HepG2 (cell line): ENCODE measurements at regions not wholly inside any gene's neighbourhood (a gene's known extent, or its start where the extent isn't known, plus 50 kb on each side); places are given as distances from the start of the nearest gene placed in this dataset.

Experiments used
- ATAC-seq: fragments of 200-7000 bp; cut with Tn5 transposase; 3 replicates; pipeline ENCODE4 v1.9.1; 2020; ENCODE audit warnings: mild to moderate bottlenecking, moderate library complexity
- BruUV-seq: library from RNA; stranded (reverse); fragments of 400-500 nt; replicated peaks from 2 replicates; lab custom pipeline; 2021; lab: Mats Ljungman, UMichigan
- CTCF ChIA-PET: fragments of 300-600 bp; formaldehyde crosslinking; extraction: SDS; loops from one replicate; lab custom pipeline; 2021; ENCODE audit warnings: low total read pairs, inconsistent platforms, low intra/inter-chr PET ratio; lab: Yijun Ruan, JAX
- POLR2A ChIA-PET: fragments of 350-600 bp; sonication (Branson Sonifier 250); formaldehyde crosslinking; loops from one replicate; lab custom pipeline; 2020; ENCODE audit warnings: antibody characterized with exemption, inconsistent platforms; lab: Yijun Ruan, JAX
- DNase-seq: peaks from one replicate; pipeline ENCODE4 v3.0.0-alpha.2; 2015; ENCODE audit warnings: low spot score
- FAIRE-seq: peaks from 3 replicates; lab custom pipeline; 2011; peaks lifted over from hg19 to GRCh38; lab: Jason Lieb, UNC
- H2AFZ ChIP-seq: one replicate; pipeline ENCODE4 v1.6.1; 2011; ENCODE audit warnings: low read length, inconsistent platforms
- H3K27ac ChIP-seq: fragments of 300-600 bp; 3 replicates; pipeline ENCODE4 v1.8.0; 2011; ENCODE audit warnings: mixed run types, mild to moderate bottlenecking, mixed read lengths, low read length, inconsistent platforms; ENCODE audit not compliant: insufficient read depth; ENCODE audit errors: extremely low read length
- H3K27me3 ChIP-seq, 2 experiments: fragments of 200-600 bp in 1 of 2; 2 replicates in 1 of 2; 3 replicates in 1 of 2; pipeline versions ENCODE4 v1.6.0 to v1.8.0; 2011; ENCODE audit warnings: low read length in 2 of 2, mild to moderate bottlenecking in 2 of 2, moderate library complexity in 2 of 2, inconsistent platforms in 1 of 2; ENCODE audit not compliant: insufficient read depth in 2 of 2, control insufficient read depth in 1 of 2
- H3K36me3 ChIP-seq, 2 experiments: fragments of 200-600 bp in 1 of 2; replicated peaks in 1 of 2; 2 replicates in 1 of 2; 3 replicates in 1 of 2; pipeline versions ENCODE4 v1.5.1 to v1.8.0; 2011; ENCODE audit warnings: low read length in 2 of 2, inconsistent platforms in 1 of 2; ENCODE audit not compliant: insufficient read depth in 2 of 2, control insufficient read depth in 1 of 2
- H3K4me1 ChIP-seq: 2 replicates; pipeline ENCODE4 v1.5.1; 2012; ENCODE audit warnings: low read length, inconsistent platforms; ENCODE audit not compliant: insufficient read depth
- H3K4me2 ChIP-seq: 2 replicates; pipeline ENCODE4 v1.6.0; 2011; ENCODE audit warnings: low read depth, low read length, inconsistent platforms
- H3K4me3 ChIP-seq, 3 experiments: fragments of 200-600 bp in 1 of 3; sonication (generic), shearing (Covaris generic) in 1 of 3; replicated peaks in 1 of 3; 2 replicates each; pipeline ENCODE4 v1.5.1; 2011 to 2016; ENCODE audit warnings: low read length in 3 of 3, inconsistent platforms in 2 of 3, low read depth in 2 of 3, mild to moderate bottlenecking in 2 of 3, control low read depth in 1 of 3, mixed read lengths in 1 of 3; ENCODE audit not compliant: insufficient read depth in 1 of 3
- H3K79me2 ChIP-seq: one replicate; pipeline ENCODE4 v1.6.1; 2011; ENCODE audit warnings: low read length, inconsistent platforms; ENCODE audit not compliant: insufficient read depth
- H3K9ac ChIP-seq: 2 replicates; pipeline ENCODE4 v1.6.0; 2011; ENCODE audit warnings: mild to moderate bottlenecking, low read depth, low read length, inconsistent platforms; ENCODE audit not compliant: insufficient read depth
- H3K9me3 ChIP-seq: 2 replicates; pipeline ENCODE4 v1.5.1; 2012; ENCODE audit warnings: mild to moderate bottlenecking, low read length
- H4K20me1 ChIP-seq: 2 replicates; pipeline ENCODE4 v1.6.0; 2011; ENCODE audit warnings: inconsistent platforms, mild to moderate bottlenecking, low read length, moderate library complexity; ENCODE audit not compliant: insufficient read depth
- BORCS8-MEF2B ChIP-seq: sonication (generic); formaldehyde crosslinking; IDR thresholded peaks from 2 replicates; pipeline ENCODE4 v1.8.0; 2022; ENCODE audit warnings: mild to moderate bottlenecking, missing genetic modification reagents
- CENPT ChIP-seq: sonication (generic); formaldehyde crosslinking; IDR thresholded peaks from 2 replicates; pipeline ENCODE4 v1.8.0; 2022; ENCODE audit warnings: low read depth, mild to moderate bottlenecking, moderate library complexity, missing genetic modification reagents
- DDIT3 ChIP-seq: sonication (generic); formaldehyde crosslinking; IDR thresholded peaks from 2 replicates; pipeline ENCODE4 v1.4.0; 2020; ENCODE audit warnings: mild to moderate bottlenecking, missing genetic modification reagents
- DRAP1 ChIP-seq: IDR thresholded peaks from 2 replicates; pipeline ENCODE4 v1.6.1; 2016; ENCODE audit warnings: missing genetic modification reagents, missing compliant biosample characterization
- HINFP ChIP-seq: sonication (generic); formaldehyde crosslinking; IDR thresholded peaks from 2 replicates; pipeline ENCODE4 v1.4.0; 2020; ENCODE audit warnings: low read depth, mild to moderate bottlenecking, missing genetic modification reagents
- HNRNPUL1 ChIP-seq: fragments of 200-400 bp; formaldehyde crosslinking; IDR thresholded peaks from 2 replicates; pipeline ENCODE4 v1.6.1; 2017; ENCODE audit warnings: low read depth, mild to moderate bottlenecking, low read length, moderate library complexity
- IRF1 ChIP-seq: sonication (generic); formaldehyde crosslinking; IDR thresholded peaks from 2 replicates; pipeline ENCODE4 v1.4.0; 2020; ENCODE audit warnings: low read depth, mild to moderate bottlenecking, missing genetic modification reagents
- MAZ ChIP-seq, 2 experiments: sonication (generic) in 1 of 2; formaldehyde crosslinking in 1 of 2; IDR thresholded peaks; 2 replicates each; pipeline versions ENCODE4 v1.5.0 to v1.6.1; 2012 to 2020; ENCODE audit warnings: low read depth in 2 of 2, mild to moderate bottlenecking in 2 of 2, borderline replicate concordance in 1 of 2, improper control_type of control experiment in 1 of 2, low read length in 1 of 2, missing genetic modification reagents in 1 of 2, moderate library complexity in 1 of 2
- NFYB ChIP-seq: sonication (generic); formaldehyde crosslinking; IDR thresholded peaks from 2 replicates; pipeline ENCODE4 v1.4.0; 2020; ENCODE audit warnings: missing genetic modification reagents
- PTBP1 ChIP-seq: fragments of 200-400 bp; formaldehyde crosslinking; IDR thresholded peaks from 2 replicates; pipeline ENCODE4 v1.6.1; 2018; ENCODE audit warnings: low read length, low read depth; ENCODE audit not compliant: poor library complexity, severe bottlenecking
- ZBTB8A ChIP-seq: sonication (generic); formaldehyde crosslinking; IDR thresholded peaks from 2 replicates; pipeline ENCODE4 v1.4.0; 2020; ENCODE audit warnings: mild to moderate bottlenecking, low read depth, missing genetic modification reagents, borderline replicate concordance
- ZMAT3 ChIP-seq: sonication (generic); formaldehyde crosslinking; conservative IDR thresholded peaks from 2 replicates; pipeline ENCODE4 v1.7.0; 2021; ENCODE audit warnings: missing genetic modification reagents
- ZNF773 ChIP-seq: sonication (generic); formaldehyde crosslinking; IDR thresholded peaks from 2 replicates; pipeline ENCODE4 v1.4.0; 2020; ENCODE audit warnings: missing genetic modification reagents, borderline replicate concordance
- WGBS: methylation state at CpG from one replicate; pipeline ENCODE4 v1.1.6; 2017; ENCODE audit warnings: low lambda C conversion rate; 5-methylcytosine and 5-hydroxymethylcytosine counted together
- in situ Hi-C: cut with HindIII; loops from 2 replicates; pipeline ENCODE4 v1.10.0; 2017; ENCODE audit warnings: low pct_unique_long_range_greater_than_20kb; ENCODE audit not compliant: extremely low pct_ligation_motif_present
- intact Hi-C: fragments of 100-400 bp; cut with micrococcal nuclease; formaldehyde crosslinking; loops from one replicate; pipeline ENCODE4 v1.10.0; 2022; ENCODE audit not compliant: unreplicated experiment

- no peak for ATAC-seq
- POLR2A ChIA-PET: no interaction called here
- intact Hi-C loops: no loop called here
- WGBS: 11% methylated on average over 5 of the region's 5 CpGs
- no peak for FAIRE-seq
- H3K4me2 ChIP-seq: no peak overlapping the region
- no peak overlapping the region for H2AFZ ChIP-seq
- no peak overlapping the region for H3K27ac ChIP-seq
- no peak overlapping the region for H3K9ac ChIP-seq
- H4K20me1 ChIP-seq: no peaks in the 10 kb centered on the region
- in situ Hi-C loops: no loop called here
- TF ChIP-seq CENPT (CRISPR knock-in tag): no peak
- no peak for TF ChIP-seq PTBP1
- TF ChIP-seq ZMAT3 (CRISPR knock-in tag): no peak
- TF ChIP-seq ZNF773 (CRISPR knock-in tag): no peak
- no peaks in the 10 kb centered on the region for H3K36me3 ChIP-seq
- no peak overlapping the region for H3K4me3 ChIP-seq
- no peaks in the 10 kb centered on the region for H3K4me1 ChIP-seq
- no peaks in the 10 kb centered on the region for H3K9me3 ChIP-seq
- peaks cover 0 to 3% of the 10 kb centered on the region in 2 experiments; a peak in 1 of 5 replicates for H3K27me3 ChIP-seq
- no TSS peak for BruUV-seq
- CTCF ChIA-PET: no interaction called here
- DNase-seq: no peak
- no peaks in the 10 kb centered on the region for H3K79me2 ChIP-seq
These were observed 196.0 kb downstream of the KCNS3 start for GRCh38 chr2:18074476-18074875.

GRCh38 chr2:18073601-18074000 is 195.1 kb downstream of the KCNS3 start:
- ChIA-PET POLR2A (no interaction called here), CTCF (no interaction called here)
- TF ChIP-seq HNRNPUL1 (no peak), HINFP (CRISPR knock-in tag) (no peak), IRF1 (CRISPR knock-in tag) (no peak), NFYB (CRISPR knock-in tag) (no peak), MAZ (IDR thresholded peaks at IDR 0.05; ENCODE audit: borderline replicate concordance, low read depth, low read length) (no peak), MAZ (CRISPR knock-in tag; IDR thresholded peaks at IDR 0.05; ENCODE audit: low read depth) (no peak), DDIT3 (CRISPR knock-in tag) (no peak), BORCS8-MEF2B (CRISPR knock-in tag) (no peak), ZBTB8A (CRISPR knock-in tag) (no peak), DRAP1 (no peak)

More at GRCh38 chr2:18073601-18074000, 195.1 kb downstream of the KCNS3 start:
- FAIRE-seq (no peak), DNase-seq (no peak), ATAC-seq (no peak)
- Histone ChIP-seq H3K4me3 (no peak overlapping the region), H3K9ac (no peak overlapping the region), H3K4me1 (no peaks in the 10 kb centered on the region), H3K79me2 (no peaks in the 10 kb centered on the region), H3K9me3 (no peaks in the 10 kb centered on the region), H3K36me3 (no peaks in the 10 kb centered on the region), H2AFZ (no peak overlapping the region), H3K4me2 (no peak overlapping the region), H3K27ac (no peak overlapping the region), H3K27me3 (peaks cover 0 to 3% of the 10 kb centered on the region in 2 experiments; a peak in 1 of 5 replicates), H4K20me1 (no peaks in the 10 kb centered on the region)
- intact Hi-C loops (no loop called here), in situ Hi-C loops (no loop called here)
- no TSS peak for BruUV-seq
- WGBS: 0% methylated on average over 2 of the region's 2 CpGs
